ACHN (cell line): ENCODE measurements at regions not wholly inside any gene's neighbourhood (a gene's known extent, or its start where the extent isn't known, plus 50 kb on each side); places are given as distances from the start of the nearest gene placed in this dataset.
"Not testable (repeated sequence)": the region's sequence is repeated elsewhere in the genome, so short reads cannot be mapped to it uniquely, and the experiment has no call there.

ENCODE experiments used
- DNase-seq: peaks from one replicate; pipeline ENCODE4 v3.0.0-alpha.2; 2015
- in situ Hi-C: cut with HindIII; loops from 2 replicates; pipeline ENCODE4 v1.10.0; 2017; ENCODE audit warnings: low sequenced_read_pairs, low pct_ligation_motif_present, low pct_unique_long_range_greater_than_20kb

GRCh38 chr10:62958980-62959379 is 142.8 kb upstream of the EGR2 start:
- in situ Hi-C loops, result no loop called here
- DNase-seq, result no peak

- no peak for DNase-seq
- in situ Hi-C loops, result no loop called here
Measured at GRCh38 chr10:62946278-62946677, 130.1 kb upstream of the EGR2 start.

- no peak for DNase-seq
- in situ Hi-C loops, result no loop called here
Measured at GRCh38 chr10:62939698-62940097, 123.5 kb upstream of the EGR2 start.

- in situ Hi-C loops, result no loop called here
- DNase-seq, result no peak
Measured at GRCh38 chr10:62938672-62939071, 122.5 kb upstream of the EGR2 start.

GRCh38 chr10:62937674-62938073 is 121.5 kb upstream of the EGR2 start:
- DNase-seq, result no peak
- in situ Hi-C loops, result no loop called here

GRCh38 chr10:62935022-62935421 is 118.9 kb upstream of the EGR2 start:
- no peak for DNase-seq
- in situ Hi-C loops, result no loop called here

GRCh38 chr10:62934258-62934657 is 118.1 kb upstream of the EGR2 start:
- in situ Hi-C loops, result no loop called here

GRCh38 chr10:62928763-62929162 is 112.6 kb upstream of the EGR2 start:
- DNase-seq, in situ Hi-C loops: not testable (repeated sequence)

More at GRCh38 chr10:62934258-62934657, 118.1 kb upstream of the EGR2 start:
- no peak for DNase-seq

- no peak for DNase-seq
- in situ Hi-C loops, result no loop called here
Measured at GRCh38 chr10:62926407-62926806, 110.2 kb upstream of the EGR2 start.

- DNase-seq, result no peak
- in situ Hi-C loops, result no loop called here
Measured at GRCh38 chr10:62924344-62924748, 108.2 kb upstream of the EGR2 start.

- in situ Hi-C loops, result no loop called here
- DNase-seq, result no peak
Measured at GRCh38 chr10:62919776-62920175, 103.6 kb upstream of the EGR2 start.

- DNase-seq, result no peak
- in situ Hi-C loops, result no loop called here
Measured at GRCh38 chr10:62917475-62918238, 101.5 kb upstream of the EGR2 start.

GRCh38 chr10:62916141-62916603 is 100.0 kb upstream of the EGR2 start:
- in situ Hi-C loops, result no loop called here
- DNase-seq, result peak; percentile 24

GRCh38 chr10:62915158-62915557 is 99.0 kb upstream of the EGR2 start:
- in situ Hi-C loops, result no loop called here
- DNase-seq, result no peak

GRCh38 chr10:62912086-62912485 is 95.9 kb upstream of the EGR2 start:
- no peak for DNase-seq
- in situ Hi-C loops, result no loop called here

GRCh38 chr10:62911210-62911963 is 95.2 kb upstream of the EGR2 start:
- in situ Hi-C loops, result no loop called here
- DNase-seq, result no peak

GRCh38 chr10:62907470-62908212 is 91.5 kb upstream of the EGR2 start:
- in situ Hi-C loops, result no loop called here
- DNase-seq, result no peak

GRCh38 chr10:62904281-62904875 is 88.2 kb upstream of the EGR2 start:
- in situ Hi-C loops, result no loop called here
- DNase-seq, result no peak

GRCh38 chr10:62903828-62904227 is 87.7 kb upstream of the EGR2 start:
- in situ Hi-C loops, result no loop called here
- no peak for DNase-seq
